WERI-Rb-1 (cell line): ENCODE measurements at regions not wholly inside any gene's neighbourhood (a gene's known extent, or its start where the extent isn't known, plus 50 kb on each side); places are given as distances from the start of the nearest gene placed in this dataset.

Experiments used
- DNase-seq: peaks from one replicate; pipeline ENCODE4 v3.0.0-alpha.2; 2020
- H3K27ac ChIP-seq: fragments of 250-450 bp; sonication (Bioruptor Pico); 2 replicates; pipeline ENCODE4 v1.5.1; 2020; ENCODE audit warnings: mild to moderate bottlenecking, moderate library complexity
- H3K27me3 ChIP-seq: fragments of 250-450 bp; sonication (Bioruptor Pico); 2 replicates; pipeline ENCODE4 v1.5.1; 2021; ENCODE audit warnings: mild to moderate bottlenecking, low read depth, moderate library complexity; ENCODE audit not compliant: insufficient read depth, severe bottlenecking
- H3K36me3 ChIP-seq: fragments of 250-450 bp; sonication (Bioruptor Pico); 2 replicates; pipeline ENCODE4 v1.5.1; 2020; ENCODE audit warnings: mild to moderate bottlenecking, moderate library complexity
- H3K4me3 ChIP-seq: 2 replicates; pipeline ENCODE4 v1.5.1; 2011; ENCODE audit warnings: low read depth, mild to moderate bottlenecking, control low read depth, low read length
- H3K9me3 ChIP-seq: fragments of 250-450 bp; sonication (Bioruptor Pico); 2 replicates; pipeline ENCODE4 v1.5.1; 2021; ENCODE audit warnings: mild to moderate bottlenecking, moderate library complexity; ENCODE audit not compliant: severe bottlenecking
- TF ChIP-seq, protein P1 (sequence below): IDR thresholded peaks from 2 replicates; pipeline ENCODE4 v1.5.1; 2011; ENCODE audit warnings: low read depth, mild to moderate bottlenecking, control low read depth, inconsistent platforms, low read length

DNA sequence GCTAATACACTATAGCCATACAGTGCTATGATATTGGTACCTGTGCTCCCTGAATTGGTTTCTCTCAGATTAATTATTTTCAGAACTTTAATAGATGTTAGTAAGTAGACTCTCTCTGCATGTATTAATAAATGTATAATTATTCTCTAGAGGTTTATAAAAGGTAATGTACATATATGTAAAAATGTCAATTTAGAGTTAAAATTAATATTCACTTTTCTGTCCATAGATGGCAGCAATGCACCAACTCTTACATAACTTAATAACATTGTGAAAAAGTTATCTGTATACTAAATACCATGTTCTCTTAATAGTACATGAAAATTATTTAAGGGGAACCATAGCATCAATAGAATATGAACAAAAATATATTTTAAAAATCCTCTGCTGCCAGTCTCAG, 515.0 kb upstream of the KLHL1 start:
- no peak for DNase-seq
- Histone ChIP-seq H3K27me3 (no peaks in the 10 kb centered on the region), H3K4me3 (no peak overlapping the region), H3K9me3 (no peaks in the 10 kb centered on the region), H3K27ac (no peak overlapping the region), H3K36me3 (no peaks in the 10 kb centered on the region)
- TF ChIP-seq, protein P1, sequence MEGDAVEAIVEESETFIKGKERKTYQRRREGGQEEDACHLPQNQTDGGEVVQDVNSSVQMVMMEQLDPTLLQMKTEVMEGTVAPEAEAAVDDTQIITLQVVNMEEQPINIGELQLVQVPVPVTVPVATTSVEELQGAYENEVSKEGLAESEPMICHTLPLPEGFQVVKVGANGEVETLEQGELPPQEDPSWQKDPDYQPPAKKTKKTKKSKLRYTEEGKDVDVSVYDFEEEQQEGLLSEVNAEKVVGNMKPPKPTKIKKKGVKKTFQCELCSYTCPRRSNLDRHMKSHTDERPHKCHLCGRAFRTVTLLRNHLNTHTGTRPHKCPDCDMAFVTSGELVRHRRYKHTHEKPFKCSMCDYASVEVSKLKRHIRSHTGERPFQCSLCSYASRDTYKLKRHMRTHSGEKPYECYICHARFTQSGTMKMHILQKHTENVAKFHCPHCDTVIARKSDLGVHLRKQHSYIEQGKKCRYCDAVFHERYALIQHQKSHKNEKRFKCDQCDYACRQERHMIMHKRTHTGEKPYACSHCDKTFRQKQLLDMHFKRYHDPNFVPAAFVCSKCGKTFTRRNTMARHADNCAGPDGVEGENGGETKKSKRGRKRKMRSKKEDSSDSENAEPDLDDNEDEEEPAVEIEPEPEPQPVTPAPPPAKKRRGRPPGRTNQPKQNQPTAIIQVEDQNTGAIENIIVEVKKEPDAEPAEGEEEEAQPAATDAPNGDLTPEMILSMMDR, result no peak

DNA sequence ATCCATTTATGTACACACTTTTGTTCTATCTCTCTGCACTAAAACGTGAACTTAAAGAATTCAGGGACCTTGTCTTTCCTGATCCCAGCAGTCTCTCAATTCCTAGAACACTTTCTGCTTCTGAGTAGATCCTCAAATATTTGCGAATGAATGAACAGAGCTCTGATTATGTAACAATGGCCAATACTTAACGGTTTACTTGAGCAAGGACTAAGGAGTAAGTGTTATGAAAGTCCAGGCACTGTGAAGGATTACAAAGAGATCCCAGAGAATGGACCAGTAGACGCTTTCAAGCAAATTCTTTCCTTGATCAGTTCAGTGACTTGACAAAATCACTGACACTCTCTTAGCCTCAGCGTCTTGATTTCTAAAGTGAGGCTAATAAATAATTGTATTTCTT, 514.5 kb upstream of the KLHL1 start:
- no peak overlapping the region for H3K4me3 ChIP-seq
- no peak for DNase-seq
- TF ChIP-seq, protein P1, result no peak
- no peaks in the 10 kb centered on the region for H3K9me3 ChIP-seq
- no peaks in the 10 kb centered on the region for H3K36me3 ChIP-seq
- no peaks in the 10 kb centered on the region for H3K27me3 ChIP-seq
- no peak overlapping the region for H3K27ac ChIP-seq

DNA sequence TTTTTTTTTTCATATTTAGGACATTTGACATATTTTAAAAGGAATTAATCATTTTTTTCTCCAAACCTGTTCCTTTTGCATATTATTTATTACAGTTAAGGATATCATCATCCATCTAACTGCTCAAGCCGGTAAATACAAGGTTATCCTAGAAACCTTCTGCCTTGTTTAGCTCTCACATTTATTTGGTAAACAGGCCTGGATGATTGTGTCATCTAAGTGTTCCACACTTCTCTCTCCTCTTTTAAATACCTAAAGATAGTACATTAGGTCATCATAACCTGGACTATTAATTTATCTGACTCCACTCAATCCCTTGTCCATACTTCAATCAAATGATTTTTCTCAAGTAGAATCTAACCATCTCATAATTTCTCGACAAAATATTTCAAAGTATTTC, 511.7 kb upstream of the KLHL1 start:
- Histone ChIP-seq H3K27ac (no peak overlapping the region), H3K9me3 (no peaks in the 10 kb centered on the region), H3K4me3 (no peak overlapping the region), H3K27me3 (no peaks in the 10 kb centered on the region), H3K36me3 (no peaks in the 10 kb centered on the region)
- TF ChIP-seq, protein P1, result no peak
- no peak for DNase-seq

DNA sequence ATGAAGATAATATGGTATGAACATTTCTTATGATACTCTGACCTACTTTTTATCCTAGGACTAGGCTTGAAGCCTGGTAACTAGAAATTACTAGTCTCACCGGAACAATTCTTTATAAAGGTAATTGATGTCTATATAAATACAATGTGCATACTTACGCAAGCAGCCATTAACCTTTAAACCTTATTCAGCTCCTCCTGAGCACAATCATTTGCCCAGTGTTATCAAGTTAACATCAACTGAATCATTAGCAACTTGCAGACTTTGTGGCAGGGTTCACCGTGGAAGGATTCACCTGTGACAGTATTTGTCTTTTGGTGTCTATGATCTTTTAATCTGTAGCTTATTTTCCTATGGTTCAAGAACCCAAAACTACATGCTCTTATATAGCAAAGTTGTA, 508.6 kb upstream of the KLHL1 start:
- DNase-seq, result no peak
- H3K4me3 ChIP-seq, result no peak overlapping the region
- H3K27me3 ChIP-seq, result no peaks in the 10 kb centered on the region
- no peak overlapping the region for H3K27ac ChIP-seq
- no peaks in the 10 kb centered on the region for H3K36me3 ChIP-seq
- H3K9me3 ChIP-seq, result no peaks in the 10 kb centered on the region
- TF ChIP-seq, protein P1, result no peak

DNA sequence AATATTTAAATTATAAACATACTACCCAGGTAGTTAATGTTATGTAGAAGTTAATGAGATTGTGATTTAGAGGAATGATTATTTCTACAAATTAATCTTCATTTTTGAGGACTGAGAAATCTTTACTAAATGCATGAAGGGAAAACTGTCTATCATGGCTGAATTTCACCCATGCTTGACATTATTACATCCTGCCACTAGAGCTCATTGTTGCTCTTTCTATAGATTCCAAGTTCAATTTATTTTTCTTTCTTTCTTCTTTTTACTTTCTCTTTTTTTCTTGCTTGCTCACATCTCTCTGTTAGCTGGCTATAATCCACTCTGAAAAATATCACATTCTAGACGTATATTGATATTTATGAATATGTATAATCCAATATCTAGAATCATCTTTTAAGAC, 505.0 kb upstream of the KLHL1 start:
- TF ChIP-seq, protein P1, result 0 out of 2 replicates have a peak, but pooled peaks have one; percentile 2
- no peak for DNase-seq
- Histone ChIP-seq H3K4me3 (no peak overlapping the region), H3K27me3 (no peaks in the 10 kb centered on the region), H3K27ac (peak overlapping the region; percentile 54; the same call in 1 of the 2 replicates), H3K9me3 (no peaks in the 10 kb centered on the region), H3K36me3 (no peaks in the 10 kb centered on the region)

DNA sequence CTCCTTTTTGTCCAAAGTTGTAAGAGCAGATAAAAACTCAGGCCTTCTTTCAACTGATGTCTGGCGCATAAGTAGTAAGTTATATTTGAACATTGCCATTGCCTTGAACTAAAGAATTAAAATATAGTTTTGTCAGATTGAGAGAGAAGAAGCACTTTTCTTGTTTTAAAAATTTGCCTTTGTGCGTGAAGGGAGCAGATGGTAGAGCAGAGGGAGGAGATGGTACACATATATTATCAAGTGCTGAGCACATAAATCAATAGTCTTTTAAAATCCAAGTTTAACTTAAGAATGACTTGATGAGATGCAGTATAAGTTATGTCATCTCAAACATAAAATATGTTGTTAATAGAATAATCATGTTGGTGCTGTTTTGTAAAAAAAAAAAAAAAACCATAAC, 504.6 kb upstream of the KLHL1 start:
- Histone ChIP-seq H3K9me3 (no peaks in the 10 kb centered on the region), H3K4me3 (no peak overlapping the region), H3K36me3 (no peaks in the 10 kb centered on the region), H3K27ac (peak overlapping the region; percentile 54), H3K27me3 (no peaks in the 10 kb centered on the region)
- DNase-seq, result no peak
- TF ChIP-seq, protein P1, result no peak
